AG10803 (cell line): ENCODE measurements at regions not wholly inside any gene's neighbourhood (a gene's known extent, or its start where the extent isn't known, plus 50 kb on each side); places are given as distances from the start of the nearest gene placed in this dataset.
A peak's percentile ranks its signal among the peaks of the same experiment; 100 is the strongest.

Experiments
- DNase-seq: peaks from one replicate; pipeline ENCODE4 v3.0.0; 2010; ENCODE audit warnings: low read depth
- H3K4me3 ChIP-seq: 2 replicates; pipeline ENCODE4 v1.5.1; 2011; ENCODE audit warnings: mild to moderate bottlenecking, low read length, control low read depth
- TF ChIP-seq, protein P1 (sequence below): conservative IDR thresholded peaks from 2 replicates; pipeline ENCODE4 v1.5.1; 2011; ENCODE audit warnings: mild to moderate bottlenecking, low read length, control low read depth, inconsistent platforms

GRCh38 chr18:55114876-55115275, 155.6 kb upstream of the CCDC68 start:
- TF ChIP-seq, protein P1, sequence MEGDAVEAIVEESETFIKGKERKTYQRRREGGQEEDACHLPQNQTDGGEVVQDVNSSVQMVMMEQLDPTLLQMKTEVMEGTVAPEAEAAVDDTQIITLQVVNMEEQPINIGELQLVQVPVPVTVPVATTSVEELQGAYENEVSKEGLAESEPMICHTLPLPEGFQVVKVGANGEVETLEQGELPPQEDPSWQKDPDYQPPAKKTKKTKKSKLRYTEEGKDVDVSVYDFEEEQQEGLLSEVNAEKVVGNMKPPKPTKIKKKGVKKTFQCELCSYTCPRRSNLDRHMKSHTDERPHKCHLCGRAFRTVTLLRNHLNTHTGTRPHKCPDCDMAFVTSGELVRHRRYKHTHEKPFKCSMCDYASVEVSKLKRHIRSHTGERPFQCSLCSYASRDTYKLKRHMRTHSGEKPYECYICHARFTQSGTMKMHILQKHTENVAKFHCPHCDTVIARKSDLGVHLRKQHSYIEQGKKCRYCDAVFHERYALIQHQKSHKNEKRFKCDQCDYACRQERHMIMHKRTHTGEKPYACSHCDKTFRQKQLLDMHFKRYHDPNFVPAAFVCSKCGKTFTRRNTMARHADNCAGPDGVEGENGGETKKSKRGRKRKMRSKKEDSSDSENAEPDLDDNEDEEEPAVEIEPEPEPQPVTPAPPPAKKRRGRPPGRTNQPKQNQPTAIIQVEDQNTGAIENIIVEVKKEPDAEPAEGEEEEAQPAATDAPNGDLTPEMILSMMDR: no peak
- peak; percentile 54 for DNase-seq
- no peak overlapping the region for H3K4me3 ChIP-seq

GRCh38 chr18:55113800-55114199, 154.5 kb upstream of the CCDC68 start:
- DNase-seq: no peak
- no peak overlapping the region for H3K4me3 ChIP-seq
- TF ChIP-seq, protein P1: no peak

- no peak for DNase-seq
- TF ChIP-seq, protein P1: no peak
- no peak overlapping the region for H3K4me3 ChIP-seq
Measured at GRCh38 chr18:55111271-55111670, 152.0 kb upstream of the CCDC68 start.

- TF ChIP-seq, protein P1: no peak
- no peak for DNase-seq
Measured at GRCh38 chr18:55110436-55110835, 151.2 kb upstream of the CCDC68 start.

GRCh38 chr18:55109818-55110414, 150.7 kb upstream of the CCDC68 start:
- TF ChIP-seq, protein P1: no peak
- no peak overlapping the region for H3K4me3 ChIP-seq
- DNase-seq: no peak

More at GRCh38 chr18:55110436-55110835, 151.2 kb upstream of the CCDC68 start:
- H3K4me3 ChIP-seq: no peak overlapping the region

DNA sequence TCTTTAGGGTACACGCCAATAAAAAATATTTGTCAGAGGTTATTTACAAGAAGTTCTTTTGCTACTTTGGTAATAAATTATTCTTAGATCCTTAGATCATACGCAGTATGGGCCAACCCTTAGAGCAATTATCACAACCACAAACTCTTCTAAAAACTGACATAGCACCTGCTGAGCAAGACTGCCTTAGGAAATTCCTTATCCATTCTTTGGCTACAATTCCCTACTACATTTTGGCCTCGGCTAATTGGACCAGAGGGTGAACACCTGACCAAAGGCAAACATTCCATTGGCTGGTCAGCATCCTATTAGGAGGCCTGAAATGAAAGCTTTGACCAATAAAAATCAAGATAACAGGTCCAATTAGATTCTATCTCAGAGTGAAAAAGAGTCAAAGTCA, 147.6 kb upstream of the CCDC68 start:
- no peak for DNase-seq

GRCh38 chr18:55106466-55106865, 147.2 kb upstream of the CCDC68 start:
- TF ChIP-seq, protein P1: no peak
- DNase-seq: no peak
- no peak overlapping the region for H3K4me3 ChIP-seq

More for the DNA sequence above, 147.6 kb upstream of the CCDC68 start:
- TF ChIP-seq, protein P1: no peak
- H3K4me3 ChIP-seq: no peak overlapping the region
